BJ (cell line): ENCODE measurements at regions not wholly inside any gene's neighbourhood (a gene's known extent, or its start where the extent isn't known, plus 50 kb on each side); places are given as distances from the start of the nearest gene placed in this dataset.

Experiments used
- CTCF ChIA-PET: fragments of 350-600 bp; formaldehyde crosslinking; extraction: SDS; loops from one replicate; lab custom pipeline; 2021; ENCODE audit warnings: antibody characterized with exemption, inconsistent platforms; lab: Yijun Ruan, JAX
- POLR2A ChIA-PET: fragments of 300-600 bp; sonication (Branson Sonifier 250); formaldehyde crosslinking; extraction: SDS; loops from one replicate; lab custom pipeline; 2021; ENCODE audit warnings: antibody characterized with exemption; lab: Charles Lee
- DNase-seq: peaks from one replicate; pipeline ENCODE4 v3.0.0-alpha.2; 2011; ENCODE audit warnings: low read depth
- H3K27me3 ChIP-seq: 2 replicates; pipeline ENCODE4 v1.6.0; 2011; ENCODE audit warnings: low read length; ENCODE audit not compliant: control insufficient read depth, insufficient read depth
- H3K36me3 ChIP-seq: 2 replicates; pipeline ENCODE4 v1.5.1; 2011; ENCODE audit warnings: low read length; ENCODE audit not compliant: control insufficient read depth, insufficient read depth
- H3K4me3 ChIP-seq: 2 replicates; pipeline ENCODE4 v1.5.1; 2011; ENCODE audit warnings: low read depth, mild to moderate bottlenecking, control low read depth, low read length
- CTCF ChIP-seq: IDR thresholded peaks from 2 replicates; pipeline ENCODE4 v1.5.1; 2011; ENCODE audit warnings: low read depth, mild to moderate bottlenecking, control low read depth, inconsistent platforms, low read length, moderate library complexity; ENCODE audit not compliant: insufficient read depth

GRCh38 chr5:39709032-39709431 lies 284.3 kb upstream of the DAB2 start:
- no peak for TF ChIP-seq CTCF
- H3K4me3 ChIP-seq, result no peak overlapping the region
- POLR2A ChIA-PET, result no interaction called here
- H3K27me3 ChIP-seq, result peaks cover 2% of the 10 kb centered on the region; the same call in 1 of the 2 replicates
- H3K36me3 ChIP-seq, result no peaks in the 10 kb centered on the region
- CTCF ChIA-PET, result interaction anchor here (0.7 to 1.0 kb wide), 2 partner anchors 12 to 980 kb away, joined by 3 read pairs; no protein-coding TSS in a partner anchor
- DNase-seq, result no peak

- DNase-seq, result no peak
- no peaks in the 10 kb centered on the region for H3K36me3 ChIP-seq
- CTCF ChIA-PET, result interaction anchor here (5.0 kb wide), 1 partner anchor 11 kb away, joined by 16 read pairs; no protein-coding TSS in a partner anchor
- POLR2A ChIA-PET, result no interaction called here
- H3K27me3 ChIP-seq, result peaks cover 2% of the 10 kb centered on the region; the same call in 1 of the 2 replicates
- no peak for TF ChIP-seq CTCF
- no peak overlapping the region for H3K4me3 ChIP-seq
Observed at GRCh38 chr5:39702928-39703327, 278.1 kb upstream of the DAB2 start.

- no peak overlapping the region for H3K4me3 ChIP-seq
- TF ChIP-seq CTCF, result no peak
- no peaks in the 10 kb centered on the region for H3K27me3 ChIP-seq
- no peaks in the 10 kb centered on the region for H3K36me3 ChIP-seq
- POLR2A ChIA-PET, result no interaction called here
- no peak for DNase-seq
- CTCF ChIA-PET, result interaction anchor here (5.0 kb wide), 1 partner anchor 13 kb away, joined by 16 read pairs; no protein-coding TSS in a partner anchor
Observed at GRCh38 chr5:39700523-39700922, 275.7 kb upstream of the DAB2 start.

DNA sequence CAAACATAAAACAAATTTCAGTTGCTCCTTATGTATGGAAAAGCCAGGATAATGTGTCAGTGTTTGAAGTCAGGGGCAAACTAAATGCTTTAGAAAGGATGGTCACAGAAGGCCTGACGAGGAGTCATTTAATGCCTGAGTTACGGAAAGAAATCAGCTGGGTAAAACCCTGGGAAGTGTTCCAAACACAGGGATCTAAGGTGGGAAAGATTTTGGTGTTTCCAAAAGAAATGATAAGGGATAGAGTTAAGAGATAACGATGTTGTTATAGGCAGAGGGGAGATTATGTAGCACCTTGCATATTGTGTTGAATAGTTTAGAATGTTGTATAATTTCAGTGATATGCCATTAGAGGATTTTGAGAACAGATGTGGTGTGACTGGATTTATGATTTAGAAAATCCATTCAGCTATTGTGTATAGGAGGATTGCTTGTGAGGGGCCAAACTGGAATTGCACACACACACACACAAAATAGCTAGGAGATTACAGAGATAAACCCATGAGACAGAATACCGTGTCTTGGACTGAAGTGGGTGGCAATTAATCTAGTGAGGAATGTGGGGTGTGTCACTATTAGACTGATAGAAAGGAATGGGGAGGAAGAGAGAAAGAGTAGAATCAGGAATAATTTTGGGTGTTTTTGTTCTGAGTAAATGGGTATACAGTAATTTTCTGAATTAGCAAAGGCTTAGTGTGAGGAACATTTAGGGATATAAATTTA lies 274.2 kb upstream of the DAB2 start:
- H3K36me3 ChIP-seq, result no peaks in the 10 kb centered on the region
- TF ChIP-seq CTCF, result no peak
- POLR2A ChIA-PET, result no interaction called here
- H3K27me3 ChIP-seq, result no peaks in the 10 kb centered on the region
- CTCF ChIA-PET, result no interaction called here
- no peak overlapping the region for H3K4me3 ChIP-seq
- DNase-seq, result no peak

DNA sequence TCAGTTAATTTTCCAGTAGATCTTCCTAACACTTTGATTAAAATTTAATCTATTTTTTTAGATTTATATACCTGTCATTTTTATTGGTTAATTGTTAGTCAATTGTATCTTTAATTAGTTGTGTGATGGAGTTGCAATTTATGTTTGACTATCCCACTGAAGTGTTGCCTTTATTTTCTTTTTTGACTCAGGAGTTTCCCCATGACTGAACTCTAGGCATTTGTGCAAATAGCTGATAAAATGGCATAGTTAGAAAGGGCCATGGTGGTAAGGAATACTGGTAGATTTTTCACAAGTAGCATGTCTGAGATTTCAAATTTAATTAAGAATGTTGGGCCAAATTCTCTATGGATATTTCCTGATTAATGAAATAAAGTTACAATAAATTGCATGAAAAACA lies 273.1 kb upstream of the DAB2 start:
- ChIA-PET CTCF (no interaction called here), POLR2A (no interaction called here)
- Histone ChIP-seq H3K36me3 (no peaks in the 10 kb centered on the region), H3K27me3 (no peaks in the 10 kb centered on the region), H3K4me3 (no peak overlapping the region)
- TF ChIP-seq CTCF, result no peak
- no peak for DNase-seq
